ENCODE measurements at regions not wholly inside any gene's neighbourhood (a gene's known extent, or its start where the extent isn't known, plus 50 kb on each side); places are given as distances from the start of the nearest gene placed in this dataset.
A peak's percentile ranks its signal among the peaks of the same experiment; 100 is the strongest.
"Not testable (repeated sequence)": the region's sequence is repeated elsewhere in the genome, so short reads cannot be mapped to it uniquely, and the experiment has no call there.

- DNase-seq: no peak
Measured at GRCh38 chr3:69647081-69647480, 92.2 kb upstream of the MITF start.

DNA sequence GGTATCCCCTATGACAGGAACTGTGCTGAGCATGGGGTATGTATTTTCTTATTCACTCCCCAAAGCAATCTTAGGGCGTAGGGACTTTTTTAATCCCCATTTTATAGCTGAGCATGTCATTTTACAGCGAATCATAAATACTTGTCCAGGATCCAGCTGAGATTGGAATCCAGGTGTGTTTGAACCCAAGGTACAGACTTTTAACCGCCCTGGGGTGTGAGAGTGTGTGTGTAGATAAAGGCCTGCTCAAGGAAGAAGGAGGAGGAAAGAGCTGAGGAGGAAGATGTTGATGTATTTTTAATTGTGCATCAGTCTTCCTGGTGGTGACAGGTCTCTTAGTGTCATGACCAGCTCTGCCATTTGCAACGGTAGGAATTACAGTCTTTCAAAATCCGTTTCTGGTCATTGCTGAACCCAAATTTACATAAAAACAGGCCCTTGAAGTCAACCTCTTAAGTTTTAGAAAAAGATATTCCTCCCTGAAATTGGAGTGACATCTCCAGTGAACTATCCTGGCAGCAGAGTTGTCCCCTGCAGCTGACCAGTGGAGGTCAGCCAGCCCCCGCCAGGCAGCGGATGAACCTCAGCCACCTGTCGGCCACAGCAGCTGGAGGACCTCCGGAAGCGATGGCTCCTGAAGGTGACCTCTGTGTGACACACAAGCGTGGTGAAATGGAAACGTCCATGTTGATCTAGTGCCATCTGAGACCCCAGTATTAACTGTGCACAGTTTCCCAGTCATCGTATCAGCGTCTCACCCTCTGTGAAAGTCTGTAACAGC lies 92.8 kb upstream of the MITF start:
- no peak for DNase-seq

DNA sequence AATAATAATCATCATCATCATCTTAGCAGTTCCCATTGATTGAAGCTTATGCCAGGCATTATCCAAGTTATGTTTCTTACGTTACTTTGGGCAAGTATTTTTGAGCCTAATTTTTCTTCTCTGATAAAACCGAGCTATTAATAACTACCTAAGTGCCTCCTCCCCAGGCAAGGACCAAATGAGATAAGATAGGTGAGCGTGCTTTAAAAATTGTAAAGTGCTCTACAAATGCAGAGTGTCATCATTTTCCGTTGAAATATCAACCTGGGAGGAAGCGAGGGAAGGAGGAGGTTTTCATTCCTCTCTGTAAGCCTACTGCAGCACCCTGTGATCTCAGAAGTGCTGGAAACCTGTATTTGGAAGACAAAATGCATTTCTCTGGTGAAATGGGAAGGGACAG lies 96.7 kb upstream of the MITF start:
- no peak for DNase-seq

- DNase-seq: no peak
Measured at GRCh38 chr3:69639851-69640250, 99.4 kb upstream of the MITF start.

DNA sequence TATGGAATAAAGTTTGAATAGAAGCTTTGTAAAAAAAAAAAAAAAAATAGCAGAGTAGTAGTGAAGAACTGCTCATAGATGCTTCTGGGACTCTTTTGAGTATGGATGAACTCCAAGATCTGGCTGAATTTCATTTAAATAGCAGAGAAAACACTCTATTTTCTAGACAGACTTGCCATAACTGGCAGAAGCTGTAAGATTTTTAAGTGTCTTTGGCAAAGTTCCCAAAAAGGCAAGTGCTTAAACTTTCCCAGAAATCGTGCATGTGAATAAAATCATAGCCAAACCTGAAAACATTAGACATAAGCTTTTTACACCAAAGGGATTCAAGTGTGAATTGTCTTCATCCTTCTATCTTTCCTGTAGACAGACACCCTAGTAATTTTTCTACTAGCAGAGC lies 110.3 kb upstream of the MITF start:
- DNase-seq: no peak

DNA sequence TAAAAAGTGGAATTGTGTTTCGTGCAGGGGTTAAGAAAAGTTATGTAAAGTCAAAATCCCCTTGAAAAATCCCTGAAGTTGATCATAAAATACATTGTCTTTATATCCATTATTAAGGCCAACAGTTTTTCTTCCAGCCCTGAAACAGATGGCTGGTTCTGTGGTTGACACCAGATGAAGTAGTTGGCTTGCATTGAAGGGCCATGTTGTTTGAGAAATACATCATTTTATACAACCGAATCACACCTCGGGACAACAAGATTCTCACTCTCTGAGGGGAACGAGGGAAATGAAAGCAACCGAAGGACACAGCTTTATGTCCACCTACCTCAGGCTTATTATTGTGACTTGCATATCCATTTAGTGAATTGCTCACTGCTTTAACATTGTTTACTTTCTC lies 126.0 kb upstream of the MITF start:
- DNase-seq: no peak

- no peak for DNase-seq
Measured at GRCh38 chr3:69612791-69613190, 126.5 kb upstream of the MITF start.

- not testable (repeated sequence) for DNase-seq
Measured at GRCh38 chr3:69609566-69609965, 129.7 kb upstream of the MITF start.

DNA sequence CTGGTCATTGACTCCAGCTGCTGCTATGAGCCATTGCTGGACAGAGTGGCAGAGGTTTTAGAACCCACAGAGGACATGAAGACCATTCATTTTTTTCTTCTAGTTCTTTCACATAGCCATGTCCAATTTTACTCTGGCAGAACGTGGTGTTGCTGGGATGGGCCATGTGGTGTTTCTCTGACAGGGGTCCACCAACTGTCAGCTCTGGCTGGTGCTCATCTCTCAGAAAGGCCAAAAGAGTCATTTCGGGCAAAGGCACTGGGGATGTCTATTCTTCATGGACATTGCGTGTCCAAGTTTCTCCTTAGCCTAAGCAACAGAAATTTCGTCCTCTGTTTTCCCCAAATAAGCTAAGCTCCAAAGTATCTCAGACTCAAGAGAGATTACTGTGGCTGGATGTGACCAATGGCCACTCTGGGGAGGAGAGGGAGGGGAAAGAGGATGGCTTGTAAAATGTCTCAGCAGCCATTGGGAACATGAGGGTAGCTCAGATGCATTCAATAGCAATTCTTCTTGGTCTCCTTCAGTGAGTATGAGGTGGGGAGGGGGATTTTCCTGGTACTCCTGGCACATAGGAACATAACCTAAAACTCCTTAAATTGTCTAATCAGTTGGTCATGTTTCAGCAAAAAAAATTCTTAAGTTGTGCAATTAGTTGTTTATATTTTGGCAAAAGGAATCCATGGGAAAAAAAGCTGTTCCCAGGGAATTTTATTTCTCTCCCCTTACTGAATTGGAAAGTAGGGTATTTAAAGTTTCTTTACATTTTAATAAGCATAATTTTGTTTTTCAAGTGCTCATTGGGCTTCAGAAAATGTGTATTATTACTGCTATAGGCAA lies 131.6 kb upstream of the MITF start:
- no peak for DNase-seq

DNA sequence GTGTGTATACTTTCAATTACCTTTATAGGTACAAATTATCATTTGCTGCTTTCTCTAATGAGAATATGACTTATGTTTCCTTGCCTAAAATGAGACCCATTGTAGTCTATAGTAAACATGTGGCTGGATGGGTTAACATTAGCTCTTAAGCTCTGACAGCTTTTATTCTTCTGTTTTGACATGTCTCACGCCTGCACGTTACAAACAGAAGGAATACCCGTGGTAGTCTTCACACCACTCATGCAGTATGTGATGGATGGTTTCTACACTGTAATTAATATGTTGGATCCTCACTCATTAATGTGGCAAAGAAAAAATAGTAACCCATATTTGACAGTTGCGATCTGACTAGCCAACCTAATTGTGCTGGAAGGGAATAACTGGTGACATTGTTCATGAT lies 133.4 kb upstream of the MITF start:
- no peak for DNase-seq

- DNase-seq: no peak
Measured at GRCh38 chr3:69604735-69605450, 134.4 kb upstream of the MITF start.

- no peak for DNase-seq
Measured at GRCh38 chr3:69602112-69602511, 137.2 kb upstream of the MITF start.

DNA sequence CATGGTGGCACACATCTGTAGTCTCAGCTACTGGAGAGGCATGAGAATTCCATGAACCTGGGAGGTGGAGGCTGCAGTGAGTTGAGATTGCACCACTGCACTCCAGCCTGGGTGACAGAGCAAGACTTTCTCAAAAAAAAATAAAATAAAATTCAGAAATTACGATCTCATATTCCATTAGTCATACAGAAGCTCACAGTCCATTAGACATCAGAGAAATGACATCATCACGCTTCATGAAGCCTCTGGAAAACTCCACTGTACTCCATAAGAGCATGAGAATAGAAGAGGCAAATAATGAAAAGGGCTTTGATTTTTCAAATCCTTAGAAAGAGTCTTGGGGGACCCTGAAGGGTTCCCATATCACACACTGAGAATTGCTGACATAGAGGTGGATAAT lies 145.0 kb upstream of the MITF start:
- no peak for DNase-seq

DNA sequence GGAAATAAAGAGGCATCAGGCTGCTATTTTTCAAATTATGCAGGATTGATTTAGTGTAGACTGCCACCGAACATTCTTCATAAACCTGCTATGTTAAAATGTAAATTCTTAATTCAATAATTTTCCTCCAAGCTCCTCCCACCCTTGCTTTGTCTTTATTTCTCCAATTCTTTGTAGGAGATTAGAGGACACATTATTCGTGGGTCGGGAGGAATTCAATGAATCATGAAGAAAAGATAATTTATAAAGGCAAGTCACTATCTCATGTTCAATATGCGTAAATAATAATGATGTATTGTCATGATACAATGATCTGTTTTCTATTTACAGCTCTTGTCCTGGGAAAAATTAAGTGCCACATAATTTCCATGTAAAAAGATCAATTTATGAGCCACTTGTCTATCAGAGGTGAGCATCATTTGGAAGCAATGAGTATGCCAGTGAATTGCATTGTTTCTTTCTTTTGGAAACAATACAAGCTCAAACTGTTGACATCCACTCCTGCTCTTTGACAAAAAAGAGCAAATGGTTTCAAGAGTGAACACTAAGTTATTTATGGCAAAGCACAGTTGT lies 148.0 kb upstream of the MITF start:
- no peak for DNase-seq

- DNase-seq: no peak
Measured at GRCh38 chr3:69590111-69590510, 149.2 kb upstream of the MITF start.

- no peak for DNase-seq
Measured at GRCh38 chr3:69588170-69588569, 151.1 kb upstream of the MITF start.

GRCh38 chr3:69585472-69585871 lies 153.8 kb upstream of the MITF start:
- DNase-seq: no peak

GRCh38 chr3:69582044-69582443 lies 157.2 kb upstream of the MITF start:
- no peak for DNase-seq

DNA sequence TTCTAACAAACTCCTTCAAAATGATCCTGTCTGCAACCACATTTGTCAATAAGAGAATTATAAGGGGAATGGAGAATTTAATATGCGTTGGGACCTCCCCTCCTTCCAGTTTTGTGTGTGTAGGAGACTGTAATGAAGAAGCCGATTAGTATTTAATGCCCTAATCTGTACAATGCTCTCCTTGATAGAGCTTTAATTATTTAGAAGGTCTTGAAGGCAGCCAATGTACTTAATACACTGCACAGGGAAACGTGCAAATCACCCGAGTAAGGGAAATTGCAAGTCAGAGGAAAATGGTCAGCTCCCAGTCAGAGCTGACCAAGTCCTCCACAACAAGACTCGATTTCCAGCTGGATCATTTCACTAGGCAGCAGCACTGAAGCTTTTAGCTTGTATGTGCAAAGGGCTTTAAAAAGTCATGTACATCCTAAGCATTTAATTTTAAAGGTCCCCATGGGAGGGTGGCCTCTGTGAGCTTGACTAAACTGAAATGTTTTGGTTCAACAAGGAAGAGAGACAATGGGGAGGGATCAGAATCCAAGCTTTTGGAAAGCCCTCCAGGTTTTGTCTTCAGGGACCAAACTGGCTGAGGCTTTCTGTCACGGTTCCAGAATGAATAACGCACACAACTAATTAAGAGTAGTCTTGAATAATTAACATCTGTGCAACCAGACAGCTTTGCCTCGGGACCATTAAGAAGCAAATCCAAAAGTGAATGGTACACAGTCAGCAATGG lies 159.8 kb upstream of the MITF start:
- DNase-seq: peak; percentile 24

GRCh38 chr3:69569520-69569919 lies 169.7 kb upstream of the MITF start:
- no peak for DNase-seq

DNA sequence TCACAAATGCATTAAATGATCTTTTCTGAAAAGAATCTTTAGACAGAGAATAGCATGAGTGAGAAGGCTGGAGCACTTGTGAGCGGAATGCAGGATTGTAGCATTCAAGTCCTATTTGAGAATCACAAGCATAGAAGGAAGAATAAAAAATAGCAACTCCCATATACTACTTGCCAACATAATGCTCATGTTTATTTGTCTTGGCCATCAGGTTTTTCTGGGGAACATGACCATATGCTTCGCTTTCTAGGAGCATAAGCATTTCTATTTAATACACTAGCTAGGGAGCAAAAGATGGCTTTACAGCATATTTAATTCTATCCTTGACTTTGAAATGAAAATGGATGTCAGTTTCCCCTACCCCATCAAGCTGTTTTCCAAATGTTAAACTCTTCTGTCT lies 170.3 kb upstream of the MITF start:
- DNase-seq: no peak

- no peak for DNase-seq
Measured at GRCh38 chr3:69568458-69568857, 170.8 kb upstream of the MITF start.

GRCh38 chr3:69567710-69568052 lies 171.6 kb upstream of the MITF start:
- no peak for DNase-seq

All from DMS 273 treated with DMSO at 0.1 percent for 48 hours (cell line).